ENCODE measurements at regions not wholly inside any gene's neighbourhood (a gene's known extent, or its start where the extent isn't known, plus 50 kb on each side); places are given as distances from the start of the nearest gene placed in this dataset.

DNA sequence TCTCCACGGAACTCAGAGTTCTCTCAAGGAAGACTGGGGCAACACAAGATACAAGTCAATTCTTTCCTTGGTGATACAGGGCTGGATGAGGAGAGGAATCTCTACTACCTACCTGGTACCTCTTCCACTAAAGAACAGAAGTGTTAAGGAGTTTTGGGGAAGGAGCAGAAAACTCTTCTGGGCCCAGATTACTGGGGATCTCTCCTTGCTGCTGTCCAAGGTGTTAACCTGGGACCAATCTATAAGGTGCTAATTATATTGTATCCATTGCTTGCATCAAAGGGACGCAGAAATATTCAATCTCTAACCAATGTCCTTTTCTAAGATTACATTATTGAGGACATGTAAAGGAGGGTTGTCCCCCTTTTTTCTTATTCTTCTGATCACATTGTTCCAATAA lies 1102.5 kb downstream of the AMY1C start:
- in situ Hi-C loops (cut with HindIII; ENCODE audit: extremely low pct_ligation_motif_present, low pct_unique_long_range_greater_than_20kb), result no loop called here
- no peaks in the 10 kb centered on the region for H4K20me1 ChIP-seq (ENCODE audit: insufficient read depth, low read length)
- BruUV-seq (replicated peaks), result no TSS peak
- POLR2A ChIA-PET, result no interaction called here
- no peak overlapping the region for H3K27ac ChIP-seq (ENCODE audit: extremely low read length, insufficient read depth, low read length)
- 3% methylated on average over 2 of the region's 2 CpGs for WGBS (ENCODE audit: low lambda C conversion rate)
- no peaks in the 10 kb centered on the region for H3K36me3 ChIP-seq (replicated peaks in 1 of 2; ENCODE audit: control insufficient read depth in 1 of 2, insufficient read depth in 2 of 2, low read length in 2 of 2)
- ATAC-seq (no peak), FAIRE-seq (no peak), DNase-seq (ENCODE audit: low spot score) (no peak)
- CTCF ChIA-PET (ENCODE audit: low intra/inter-chr PET ratio, low total read pairs), result no interaction called here
- no peaks in the 10 kb centered on the region for H3K27me3 ChIP-seq (ENCODE audit: control insufficient read depth in 1 of 2, insufficient read depth in 2 of 2, low read length in 2 of 2)
- no peaks in the 10 kb centered on the region for H3K9me3 ChIP-seq (ENCODE audit: low read length)
- intact Hi-C loops (cut with micrococcal nuclease; ENCODE audit: unreplicated experiment), result no loop called here
- no peak overlapping the region for H3K9ac ChIP-seq (ENCODE audit: insufficient read depth, low read depth, low read length)
- no peak overlapping the region for H3K4me3 ChIP-seq (replicated peaks in 1 of 3; ENCODE audit: insufficient read depth in 1 of 3, low read depth in 2 of 3, low read length in 3 of 3)
- H2AFZ ChIP-seq (ENCODE audit: low read length), result peak overlapping the region; percentile 32
- no peaks in the 10 kb centered on the region for H3K79me2 ChIP-seq (ENCODE audit: insufficient read depth, low read length)
- H3K4me1 ChIP-seq (ENCODE audit: insufficient read depth, low read length), result no peaks in the 10 kb centered on the region
- no peak overlapping the region for H3K4me2 ChIP-seq (ENCODE audit: low read depth, low read length)
- no peak for TF ChIP-seq ATF4 (CRISPR knock-in tag; IDR thresholded peaks at IDR 0.05)
- no peak for TF ChIP-seq ZSCAN31 (CRISPR knock-in tag; IDR thresholded peaks at IDR 0.05; ENCODE audit: low read depth)
- TF ChIP-seq ZNF773 (CRISPR knock-in tag; IDR thresholded peaks at IDR 0.05; ENCODE audit: borderline replicate concordance), result no peak
- TF ChIP-seq RFX1 (IDR thresholded peaks at IDR 0.05), result no peak
- TF ChIP-seq PPARG (CRISPR knock-in tag; conservative IDR thresholded peaks at IDR 0.05), result no peak
- TF ChIP-seq, protein P1, sequence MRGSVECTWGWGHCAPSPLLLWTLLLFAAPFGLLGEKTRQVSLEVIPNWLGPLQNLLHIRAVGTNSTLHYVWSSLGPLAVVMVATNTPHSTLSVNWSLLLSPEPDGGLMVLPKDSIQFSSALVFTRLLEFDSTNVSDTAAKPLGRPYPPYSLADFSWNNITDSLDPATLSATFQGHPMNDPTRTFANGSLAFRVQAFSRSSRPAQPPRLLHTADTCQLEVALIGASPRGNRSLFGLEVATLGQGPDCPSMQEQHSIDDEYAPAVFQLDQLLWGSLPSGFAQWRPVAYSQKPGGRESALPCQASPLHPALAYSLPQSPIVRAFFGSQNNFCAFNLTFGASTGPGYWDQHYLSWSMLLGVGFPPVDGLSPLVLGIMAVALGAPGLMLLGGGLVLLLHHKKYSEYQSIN (CRISPR knock-in tag; IDR thresholded peaks at IDR 0.05; ENCODE audit: borderline replicate concordance), result no peak
- TF ChIP-seq ZNF350 (CRISPR knock-in tag; IDR thresholded peaks at IDR 0.05; ENCODE audit: borderline replicate concordance, low read depth), result no peak
- no peak for TF ChIP-seq NFKBIZ (CRISPR knock-in tag; IDR thresholded peaks at IDR 0.05)
- TF ChIP-seq, protein P2, sequence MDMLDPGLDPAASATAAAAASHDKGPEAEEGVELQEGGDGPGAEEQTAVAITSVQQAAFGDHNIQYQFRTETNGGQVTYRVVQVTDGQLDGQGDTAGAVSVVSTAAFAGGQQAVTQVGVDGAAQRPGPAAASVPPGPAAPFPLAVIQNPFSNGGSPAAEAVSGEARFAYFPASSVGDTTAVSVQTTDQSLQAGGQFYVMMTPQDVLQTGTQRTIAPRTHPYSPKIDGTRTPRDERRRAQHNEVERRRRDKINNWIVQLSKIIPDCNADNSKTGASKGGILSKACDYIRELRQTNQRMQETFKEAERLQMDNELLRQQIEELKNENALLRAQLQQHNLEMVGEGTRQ (IDR thresholded peaks at IDR 0.05; ENCODE audit: low read depth, low read length), result no peak
- TF ChIP-seq, protein P2 (CRISPR knock-in tag; IDR thresholded peaks at IDR 0.05; ENCODE audit: borderline replicate concordance), result no peak
- no peak for TF ChIP-seq ZNF362 (CRISPR knock-in tag; IDR thresholded peaks at IDR 0.05; ENCODE audit: borderline replicate concordance)
- no peak for TF ChIP-seq FUBP1 (CRISPR knock-in tag; IDR thresholded peaks at IDR 0.05; ENCODE audit: borderline replicate concordance)
- no peak for TF ChIP-seq HCFC1 (IDR thresholded peaks at IDR 0.05; ENCODE audit: low read depth, low read length)
- TF ChIP-seq ZKSCAN1 (IDR thresholded peaks at IDR 0.05; ENCODE audit: low read length), result no peak
- TF ChIP-seq, protein P3, sequence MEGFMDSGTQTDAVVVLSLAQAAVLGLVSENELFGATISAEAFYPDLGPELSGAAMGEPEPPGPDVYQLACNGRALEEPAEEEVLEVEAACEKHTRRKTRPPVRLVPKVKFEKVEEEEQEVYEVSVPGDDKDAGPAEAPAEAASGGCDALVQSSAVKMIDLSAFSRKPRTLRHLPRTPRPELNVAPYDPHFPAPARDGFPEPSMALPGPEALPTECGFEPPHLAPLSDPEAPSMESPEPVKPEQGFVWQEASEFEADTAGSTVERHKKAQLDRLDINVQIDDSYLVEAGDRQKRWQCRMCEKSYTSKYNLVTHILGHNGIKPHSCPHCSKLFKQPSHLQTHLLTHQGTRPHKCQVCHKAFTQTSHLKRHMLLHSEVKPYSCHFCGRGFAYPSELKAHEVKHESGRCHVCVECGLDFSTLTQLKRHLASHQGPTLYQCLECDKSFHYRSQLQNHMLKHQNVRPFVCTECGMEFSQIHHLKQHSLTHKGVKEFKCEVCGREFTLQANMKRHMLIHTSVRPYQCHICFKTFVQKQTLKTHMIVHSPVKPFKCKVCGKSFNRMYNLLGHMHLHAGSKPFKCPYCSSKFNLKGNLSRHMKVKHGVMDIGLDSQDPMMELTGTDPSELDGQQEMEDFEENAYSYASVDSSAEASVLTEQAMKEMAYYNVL (CRISPR knock-in tag; IDR thresholded peaks at IDR 0.05; ENCODE audit: borderline replicate concordance), result no peak
